ENCODE measurements at regions not wholly inside any gene's neighbourhood (a gene's known extent, or its start where the extent isn't known, plus 50 kb on each side); places are given as distances from the start of the nearest gene placed in this dataset.
A peak's percentile ranks its signal among the peaks of the same experiment; 100 is the strongest.

- no peak for DNase-seq (ENCODE audit: low spot score)
- WGBS = 45% methylated on average over 2 of the region's 2 CpGs
- TF ChIP-seq TAF1 (conservative IDR thresholded peaks at IDR 0.05) (no peak), RXRA (IDR thresholded peaks at IDR 0.05) (peak in 1 of 2 donors; percentile 20)
Observed at GRCh38 chr11:39817241-39817640, 1642.2 kb downstream of the LRRC4C start.

GRCh38 chr11:39810358-39810757 lies 1649.1 kb downstream of the LRRC4C start:
- Histone ChIP-seq H3K4me3 (ENCODE audit: low read depth in 1 of 3, low read length in 3 of 3) (no peak overlapping the region), H3K27ac (ENCODE audit: low read depth in 1 of 2, low read length in 2 of 2) (no peak overlapping the region), H3K36me3 (ENCODE audit: control insufficient read depth in 4 of 4, insufficient read depth in 3 of 4, low read depth in 1 of 4, low read length in 3 of 4) (no peaks in the 10 kb centered on the region), H3K9ac (ENCODE audit: low read depth in 1 of 2, low read length in 2 of 2) (no peak overlapping the region), H3K4me1 (ENCODE audit: control insufficient read depth in 4 of 4, insufficient read depth in 4 of 4, low read length in 3 of 4) (no peaks in the 10 kb centered on the region), H3K9me3 (ENCODE audit: control insufficient read depth in 4 of 4, low read length in 3 of 4) (peaks cover 0 to under 1% (median 0%) of the 10 kb centered on the region in 4 donors), H3K27me3 (ENCODE audit: control insufficient read depth in 4 of 4, insufficient read depth in 4 of 4, low read length in 3 of 4) (no peaks in the 10 kb centered on the region)
- 52% methylated on average over 4 of the region's 4 CpGs for WGBS
- DNase-seq (ENCODE audit: low spot score) = no peak
- TF ChIP-seq MAX (IDR thresholded peaks at IDR 0.05) (no peak), RAD21 (IDR thresholded peaks at IDR 0.05) (no peak), RXRA (IDR thresholded peaks at IDR 0.05) (no peak), JUND (IDR thresholded peaks at IDR 0.05) (no peak), SP1 (IDR thresholded peaks at IDR 0.05) (no peak), EGR1 (IDR thresholded peaks at IDR 0.05; ENCODE audit: low read depth in 2 of 2) (no peak), TAF1 (conservative IDR thresholded peaks at IDR 0.05) (no peak), ATF3 (IDR thresholded peaks at IDR 0.05) (no peak), REST (IDR thresholded peaks at IDR 0.05) (no peak), ZBTB33 (IDR thresholded peaks at IDR 0.05) (no peak), FOXA2 (IDR thresholded peaks at IDR 0.05) (no peak), HNF4G (IDR thresholded peaks at IDR 0.05) (no peak), NR2F2 (IDR thresholded peaks at IDR 0.05) (no peak), FOXA1 (IDR thresholded peaks at IDR 0.05) (no peak)

More at GRCh38 chr11:39817241-39817640, 1642.2 kb downstream of the LRRC4C start:
- no peaks in the 10 kb centered on the region for H3K36me3 ChIP-seq (ENCODE audit: control insufficient read depth in 4 of 4, insufficient read depth in 3 of 4, low read depth in 1 of 4, low read length in 3 of 4)
- H3K4me3 ChIP-seq (ENCODE audit: low read depth in 1 of 3, low read length in 3 of 3) = no peak overlapping the region
- no peak overlapping the region for H3K9ac ChIP-seq (ENCODE audit: low read depth in 1 of 2, low read length in 2 of 2)
- H3K27ac ChIP-seq (ENCODE audit: low read depth in 1 of 2, low read length in 2 of 2) = no peak overlapping the region
- no peaks in the 10 kb centered on the region for H3K27me3 ChIP-seq (ENCODE audit: control insufficient read depth in 4 of 4, insufficient read depth in 4 of 4, low read length in 3 of 4)
- H3K4me1 ChIP-seq (ENCODE audit: control insufficient read depth in 4 of 4, insufficient read depth in 4 of 4, low read length in 3 of 4) = no peaks in the 10 kb centered on the region
- peaks cover 0 to 10% (median 0%) of the 10 kb centered on the region in 4 donors for H3K9me3 ChIP-seq (ENCODE audit: control insufficient read depth in 4 of 4, low read length in 3 of 4)

- Histone ChIP-seq H3K27ac (ENCODE audit: low read depth in 1 of 2, low read length in 2 of 2) (no peak overlapping the region), H3K9me3 (ENCODE audit: control insufficient read depth in 4 of 4, low read length in 3 of 4) (no peaks in the 10 kb centered on the region), H3K4me3 (ENCODE audit: low read depth in 1 of 3, low read length in 3 of 3) (no peak overlapping the region), H3K4me1 (ENCODE audit: control insufficient read depth in 4 of 4, insufficient read depth in 4 of 4, low read length in 3 of 4) (no peaks in the 10 kb centered on the region), H3K9ac (ENCODE audit: low read depth in 1 of 2, low read length in 2 of 2) (no peak overlapping the region), H3K27me3 (ENCODE audit: control insufficient read depth in 4 of 4, insufficient read depth in 4 of 4, low read length in 3 of 4) (no peaks in the 10 kb centered on the region), H3K36me3 (ENCODE audit: control insufficient read depth in 4 of 4, insufficient read depth in 3 of 4, low read depth in 1 of 4, low read length in 3 of 4) (no peaks in the 10 kb centered on the region)
- 71% methylated on average over 1 of the region's 1 CpG for WGBS
- no peak for DNase-seq (ENCODE audit: low spot score)
- TF ChIP-seq ZBTB33 (IDR thresholded peaks at IDR 0.05) (no peak), CTCF (IDR thresholded peaks at IDR 0.05; ENCODE audit: low read depth, low read length, missing input control) (no peak), HNF4A (conservative IDR thresholded peaks at IDR 0.05) (no peak), HNF4G (IDR thresholded peaks at IDR 0.05) (no peak), EGR1 (IDR thresholded peaks at IDR 0.05; ENCODE audit: low read depth in 2 of 2) (no peak)
Observed at GRCh38 chr11:39809833-39810232, 1649.6 kb downstream of the LRRC4C start.

All from liver (tissue), 8 donors.